HCT116 (cell line): ENCODE measurements at regions not wholly inside any gene's neighbourhood (a gene's known extent, or its start where the extent isn't known, plus 50 kb on each side); places are given as distances from the start of the nearest gene placed in this dataset.

ENCODE experiments used
- ATAC-seq: fragments of 200-7000 bp; cut with Tn5 transposase; 2 replicates; pipeline ENCODE4 v1.9.1; 2020; ENCODE audit warnings: mild to moderate bottlenecking, moderate library complexity
- BruUV-seq: library from RNA; stranded (reverse); fragments of 400-500 nt; replicated peaks from 2 replicates; lab custom pipeline; 2021; lab: Mats Ljungman, UMichigan
- CTCF ChIA-PET: fragments of 300-600 bp; sonication (Branson Sonifier 250); formaldehyde crosslinking; loops from one replicate; lab custom pipeline; 2021; ENCODE audit warnings: antibody characterized with exemption; lab: Charles Lee
- POLR2A ChIA-PET: fragments of 300-600, 350-600 bp; sonication (Branson Sonifier 250); formaldehyde crosslinking; loops from one replicate; lab custom pipeline; 2021; ENCODE audit warnings: antibody characterized with exemption; lab: Charles Lee
- RAD21 ChIA-PET, 2 experiments: fragments of 300-600 bp; sonication (Branson Sonifier 250); formaldehyde crosslinking; loops; one replicate each; lab custom pipeline; 2023; ENCODE audit warnings: low total read pairs in 2 of 2; ENCODE audit not compliant: uncharacterized antibody in 2 of 2, unreplicated experiment in 2 of 2, low non-redundant PET in 1 of 2; lab: Charles Lee
- DNase-seq: peaks from one replicate; pipeline ENCODE4 v3.0.0-alpha.2; 2010; ENCODE audit warnings: low read depth, low spot score
- H2AFZ ChIP-seq: fragments of 200-600 bp; shearing (Covaris generic), sonication (generic); 2 replicates; pipeline ENCODE4 v1.6.1; 2017; ENCODE audit warnings: low read depth, mixed run types, mixed read lengths, antibody characterized with exemption, low read length; ENCODE audit not compliant: poor library complexity, severe bottlenecking
- H3K27ac ChIP-seq: 2 replicates; pipeline ENCODE4 v1.5.1; 2012; ENCODE audit warnings: low read depth, low read length
- H3K27me3 ChIP-seq: fragments of 200-600 bp; sonication (generic); 2 replicates; pipeline ENCODE4 v1.6.1; 2016; ENCODE audit warnings: mixed run types, low read length, mixed read lengths; ENCODE audit not compliant: insufficient read depth
- H3K36me3 ChIP-seq, 2 experiments: fragments of 200-500 bp in 1 of 2; fragments of 200-600 bp in 1 of 2; sonication (Bioruptor generic) in 1 of 2; sonication (generic) in 1 of 2; 2 replicates each; pipeline versions ENCODE4 v1.5.1 to v1.6.1; 2014 to 2016; ENCODE audit warnings: low read length in 2 of 2, inconsistent platforms in 1 of 2, mixed read lengths in 1 of 2, mixed run types in 1 of 2; ENCODE audit not compliant: insufficient read depth in 2 of 2, control insufficient read depth in 1 of 2
- H3K4me1 ChIP-seq, 2 experiments: fragments of 200-600 bp in 1 of 2; sonication (generic) in 1 of 2; 2 replicates each; pipeline versions ENCODE4 v1.5.1 to v1.6.1; 2012 to 2017; ENCODE audit warnings: low read length in 2 of 2, inconsistent platforms in 1 of 2, mild to moderate bottlenecking in 1 of 2, mixed read lengths in 1 of 2, mixed run types in 1 of 2, moderate library complexity in 1 of 2; ENCODE audit not compliant: insufficient read depth in 2 of 2, control insufficient read depth in 1 of 2
- H3K4me2 ChIP-seq: fragments of 200-600 bp; sonication (generic); 2 replicates; pipeline ENCODE4 v1.6.1; 2017; ENCODE audit warnings: mixed run types, low read length, mixed read lengths
- H3K4me3 ChIP-seq, 2 experiments: fragments of 200-600 bp in 1 of 2; sonication (generic) in 1 of 2; replicated peaks in 1 of 2; 2 replicates each; pipeline ENCODE4 v1.5.1; 2011 to 2016; ENCODE audit warnings: low read length in 2 of 2, control low read depth in 1 of 2, low read depth in 1 of 2, mild to moderate bottlenecking in 1 of 2, mixed read lengths in 1 of 2, mixed run types in 1 of 2
- H3K79me2 ChIP-seq: fragments of 200-600 bp; sonication (generic); 2 replicates; pipeline ENCODE4 v1.6.1; 2017; ENCODE audit warnings: mild to moderate bottlenecking, mixed run types, low read length, moderate library complexity, mixed read lengths; ENCODE audit not compliant: insufficient read depth
- H3K9ac ChIP-seq: fragments of 200-600 bp; sonication (generic); 2 replicates; pipeline ENCODE4 v1.6.1; 2016; ENCODE audit warnings: low read length, mixed read lengths
- H3K9me2 ChIP-seq: fragments of 200-600 bp; sonication (generic), shearing (Covaris generic); 2 replicates; pipeline ENCODE4 v1.6.1; 2017; ENCODE audit warnings: mixed run types, mild to moderate bottlenecking, moderate library complexity; ENCODE audit not compliant: insufficient read depth
- H3K9me3 ChIP-seq, 2 experiments: fragments of 200-500 bp in 1 of 2; fragments of 200-600 bp in 1 of 2; sonication (Bioruptor generic) in 1 of 2; sonication (generic) in 1 of 2; 2 replicates each; pipeline ENCODE4 v1.6.1; 2014 to 2017; ENCODE audit warnings: low read length in 2 of 2, mixed read lengths in 2 of 2, inconsistent platforms in 1 of 2, low read depth in 1 of 2, mild to moderate bottlenecking in 1 of 2, mixed run types in 1 of 2, moderate library complexity in 1 of 2; ENCODE audit not compliant: control insufficient read depth in 1 of 2, insufficient read depth in 1 of 2
- H4K20me1 ChIP-seq: fragments of 200-600 bp; sonication (generic), shearing (Covaris generic); 2 replicates; pipeline ENCODE4 v1.6.1; 2017; ENCODE audit warnings: mixed run types, mild to moderate bottlenecking, moderate library complexity; ENCODE audit not compliant: insufficient read depth
- ELF1 ChIP-seq: IDR thresholded peaks from 2 replicates; pipeline ENCODE4 v1.6.1; 2012; ENCODE audit warnings: low read depth, borderline replicate concordance
- EZH2 ChIP-seq: fragments of 200-600 bp; sonication (generic); IDR thresholded peaks from 2 replicates; pipeline ENCODE4 v1.6.1; 2017; ENCODE audit warnings: antibody characterized with exemption, mixed run types
- EZH2phosphoT487 ChIP-seq: fragments of 200-600 bp; IDR thresholded peaks from 2 replicates; pipeline ENCODE4 v1.6.1; 2018; ENCODE audit warnings: antibody characterized with exemption, borderline replicate concordance
- JUND ChIP-seq: IDR thresholded peaks from 2 replicates; pipeline ENCODE4 v1.6.1; 2012
- RAD21 ChIP-seq: IDR thresholded peaks from 2 replicates; pipeline ENCODE4 v1.6.1; 2012; ENCODE audit warnings: low read depth, mild to moderate bottlenecking
- SIN3A ChIP-seq: IDR thresholded peaks from 2 replicates; pipeline ENCODE4 v1.6.1; 2012; ENCODE audit warnings: low read depth
- SP1 ChIP-seq: IDR thresholded peaks from 2 replicates; pipeline ENCODE4 v1.6.1; 2012; ENCODE audit warnings: low read depth
- YY1 ChIP-seq: IDR thresholded peaks from 2 replicates; pipeline ENCODE4 v1.6.1; 2011; ENCODE audit warnings: low read length, low read depth, moderate library complexity, mild to moderate bottlenecking; ENCODE audit not compliant: insufficient replicate concordance; ENCODE audit errors: extremely low read depth
- ZNF274 ChIP-seq: fragments of 200-500 bp; sonication (Bioruptor generic); IDR thresholded peaks from 2 replicates; pipeline ENCODE4 v1.6.1; 2014; ENCODE audit warnings: mild to moderate bottlenecking, low read depth, low read length, inconsistent platforms
- intact Hi-C: fragments of 100-400 bp; cut with micrococcal nuclease; formaldehyde crosslinking; loops from 2 replicates; pipeline ENCODE4 v1.10.0; 2022
- TF ChIP-seq, protein P1 (sequence below): IDR thresholded peaks from 2 replicates; pipeline ENCODE4 v1.6.1; 2011; ENCODE audit warnings: mild to moderate bottlenecking, low read length, moderate library complexity; ENCODE audit not compliant: insufficient replicate concordance; ENCODE audit errors: extremely low read depth

- Histone ChIP-seq H3K9ac (no peak overlapping the region), H3K79me2 (no peaks in the 10 kb centered on the region), H3K27me3 (no peaks in the 10 kb centered on the region), H3K36me3 (no peaks in the 10 kb centered on the region), H3K9me2 (no peaks in the 10 kb centered on the region), H3K4me1 (no peaks in the 10 kb centered on the region), H3K9me3 (peaks cover 6 to 27% of the 10 kb centered on the region in 2 experiments; a peak in 2 of 4 replicates), H3K4me2 (no peak overlapping the region), H4K20me1 (no peaks in the 10 kb centered on the region), H3K4me3 (no peak overlapping the region), H3K27ac (no peak overlapping the region), H2AFZ (no peak overlapping the region)
- RAD21 ChIA-PET: no interaction called here
- no peak for TF ChIP-seq ZNF274
- no peak for TF ChIP-seq EZH2phosphoT487
- TF ChIP-seq SIN3A: no peak
- TF ChIP-seq RAD21: no peak
- TF ChIP-seq ELF1: no peak
- TF ChIP-seq JUND: no peak
- TF ChIP-seq EZH2: no peak
- no peak for TF ChIP-seq SP1
- TF ChIP-seq YY1: no peak
- TF ChIP-seq, protein P1, sequence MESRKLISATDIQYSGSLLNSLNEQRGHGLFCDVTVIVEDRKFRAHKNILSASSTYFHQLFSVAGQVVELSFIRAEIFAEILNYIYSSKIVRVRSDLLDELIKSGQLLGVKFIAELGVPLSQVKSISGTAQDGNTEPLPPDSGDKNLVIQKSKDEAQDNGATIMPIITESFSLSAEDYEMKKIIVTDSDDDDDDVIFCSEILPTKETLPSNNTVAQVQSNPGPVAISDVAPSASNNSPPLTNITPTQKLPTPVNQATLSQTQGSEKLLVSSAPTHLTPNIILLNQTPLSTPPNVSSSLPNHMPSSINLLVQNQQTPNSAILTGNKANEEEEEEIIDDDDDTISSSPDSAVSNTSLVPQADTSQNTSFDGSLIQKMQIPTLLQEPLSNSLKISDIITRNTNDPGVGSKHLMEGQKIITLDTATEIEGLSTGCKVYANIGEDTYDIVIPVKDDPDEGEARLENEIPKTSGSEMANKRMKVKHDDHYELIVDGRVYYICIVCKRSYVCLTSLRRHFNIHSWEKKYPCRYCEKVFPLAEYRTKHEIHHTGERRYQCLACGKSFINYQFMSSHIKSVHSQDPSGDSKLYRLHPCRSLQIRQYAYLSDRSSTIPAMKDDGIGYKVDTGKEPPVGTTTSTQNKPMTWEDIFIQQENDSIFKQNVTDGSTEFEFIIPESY: no peak
- BruUV-seq: no TSS peak
- intact Hi-C loops: no loop called here
- ATAC-seq: no peak
- CTCF ChIA-PET: no interaction called here
- POLR2A ChIA-PET: no interaction called here
- no peak for DNase-seq
Measured at GRCh38 chr13:53844473-53845146, 816.0 kb downstream of the OLFM4 start.
